Nephron progenitor cell (in vitro differentiated cells): ENCODE measurements at regions not wholly inside any gene's neighbourhood (a gene's known extent, or its start where the extent isn't known, plus 50 kb on each side); places are given as distances from the start of the nearest gene placed in this dataset.

Source experiments
- DNase-seq: peaks from one replicate; pipeline ENCODE4 v3.0.0; 2021
- H3K27ac Mint-ChIP-seq: 2 replicates; pipeline ENCODE4 v1.8.0; 2021; ENCODE audit warnings: mild to moderate bottlenecking, moderate library complexity, mixed read lengths
- H3K27me3 Mint-ChIP-seq: 2 replicates; pipeline ENCODE4 v1.8.0; 2021; ENCODE audit warnings: mild to moderate bottlenecking, low read depth, mixed read lengths; ENCODE audit not compliant: poor library complexity
- H3K36me3 Mint-ChIP-seq: 2 replicates; pipeline ENCODE4 v1.8.0; 2021; ENCODE audit warnings: low read depth, mixed read lengths
- H3K4me1 Mint-ChIP-seq: 2 replicates; pipeline ENCODE4 v1.8.0; 2021; ENCODE audit warnings: mixed read lengths
- H3K4me3 Mint-ChIP-seq: 2 replicates; pipeline ENCODE4 v1.8.0; 2021; ENCODE audit warnings: mild to moderate bottlenecking, moderate library complexity, mixed read lengths
- H3K9me3 Mint-ChIP-seq: 2 replicates; pipeline ENCODE4 v1.8.0; 2021; ENCODE audit warnings: mild to moderate bottlenecking, moderate library complexity, mixed read lengths
- TF ChIP-seq, protein P1 (sequence below): fragments of 200-600 bp; sonication (generic); IDR thresholded peaks from 2 replicates; pipeline ENCODE4 v1.5.0; 2021; ENCODE audit warnings: antibody characterized with exemption

DNA sequence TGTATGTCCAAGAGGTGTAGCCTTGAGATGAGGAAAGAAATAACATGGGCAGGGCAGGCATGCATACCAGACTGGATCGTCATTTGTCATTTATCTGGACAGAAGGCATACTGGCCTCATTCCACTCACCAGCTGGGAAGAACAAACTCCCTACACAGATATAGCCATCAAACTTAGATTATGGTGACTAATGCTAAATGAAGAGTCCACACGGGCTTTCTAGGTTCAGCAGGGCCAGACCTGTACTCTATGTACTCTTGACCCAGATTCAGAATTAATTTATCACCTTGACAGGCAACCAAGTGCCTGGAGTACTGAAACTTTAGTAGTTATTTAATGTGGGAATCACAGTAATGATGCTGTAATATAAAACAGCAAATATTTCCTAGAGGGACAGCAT lies 164.3 kb upstream of the IL12A start:
- Mint-ChIP-seq H3K4me3 (no peak overlapping the region), H3K27ac (no peak overlapping the region), H3K27me3 (peaks cover 3% of the 10 kb centered on the region), H3K36me3 (no peaks in the 10 kb centered on the region), H3K4me1 (peaks cover 53% of the 10 kb centered on the region), H3K9me3 (no peaks in the 10 kb centered on the region)
- TF ChIP-seq, protein P1, sequence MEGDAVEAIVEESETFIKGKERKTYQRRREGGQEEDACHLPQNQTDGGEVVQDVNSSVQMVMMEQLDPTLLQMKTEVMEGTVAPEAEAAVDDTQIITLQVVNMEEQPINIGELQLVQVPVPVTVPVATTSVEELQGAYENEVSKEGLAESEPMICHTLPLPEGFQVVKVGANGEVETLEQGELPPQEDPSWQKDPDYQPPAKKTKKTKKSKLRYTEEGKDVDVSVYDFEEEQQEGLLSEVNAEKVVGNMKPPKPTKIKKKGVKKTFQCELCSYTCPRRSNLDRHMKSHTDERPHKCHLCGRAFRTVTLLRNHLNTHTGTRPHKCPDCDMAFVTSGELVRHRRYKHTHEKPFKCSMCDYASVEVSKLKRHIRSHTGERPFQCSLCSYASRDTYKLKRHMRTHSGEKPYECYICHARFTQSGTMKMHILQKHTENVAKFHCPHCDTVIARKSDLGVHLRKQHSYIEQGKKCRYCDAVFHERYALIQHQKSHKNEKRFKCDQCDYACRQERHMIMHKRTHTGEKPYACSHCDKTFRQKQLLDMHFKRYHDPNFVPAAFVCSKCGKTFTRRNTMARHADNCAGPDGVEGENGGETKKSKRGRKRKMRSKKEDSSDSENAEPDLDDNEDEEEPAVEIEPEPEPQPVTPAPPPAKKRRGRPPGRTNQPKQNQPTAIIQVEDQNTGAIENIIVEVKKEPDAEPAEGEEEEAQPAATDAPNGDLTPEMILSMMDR, result no peak
- no peak for DNase-seq

DNA sequence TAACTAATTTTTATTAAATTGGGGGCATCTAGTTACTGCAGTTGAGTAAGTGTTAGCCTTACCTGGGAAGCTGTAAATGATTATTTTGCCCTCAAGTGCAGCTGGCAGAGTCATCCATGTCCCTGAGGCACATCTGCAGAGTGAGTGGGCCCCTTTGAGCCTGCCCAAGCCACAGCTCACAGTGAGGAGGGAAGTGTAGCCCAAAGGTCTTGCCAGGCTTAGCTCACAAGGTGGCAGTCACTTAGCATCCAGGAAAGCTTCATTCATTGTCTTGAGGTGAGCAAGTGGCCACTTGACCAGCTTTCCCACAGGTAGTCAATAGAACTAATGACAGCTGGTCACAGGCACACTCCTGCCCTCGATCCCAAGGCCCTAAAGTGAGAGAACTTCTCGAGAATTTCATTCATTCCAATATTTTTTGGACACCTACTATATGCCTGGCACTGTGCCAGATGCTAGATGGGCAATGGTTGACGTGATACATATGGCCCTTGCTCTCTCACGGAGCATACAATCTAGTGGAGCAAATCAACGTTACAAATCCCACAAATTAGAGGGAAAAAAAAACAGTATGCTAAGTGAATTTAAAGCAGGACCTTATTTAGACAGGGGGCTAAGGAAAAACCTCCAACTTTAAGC lies 163.3 kb upstream of the IL12A start:
- H3K9me3 Mint-ChIP-seq, result no peaks in the 10 kb centered on the region
- no peak overlapping the region for H3K4me3 Mint-ChIP-seq
- no peak for DNase-seq
- H3K36me3 Mint-ChIP-seq, result no peaks in the 10 kb centered on the region
- H3K27ac Mint-ChIP-seq, result no peak overlapping the region
- H3K4me1 Mint-ChIP-seq, result peaks cover 54% of the 10 kb centered on the region
- peaks cover 3% of the 10 kb centered on the region for H3K27me3 Mint-ChIP-seq
- TF ChIP-seq, protein P1, result no peak

DNA sequence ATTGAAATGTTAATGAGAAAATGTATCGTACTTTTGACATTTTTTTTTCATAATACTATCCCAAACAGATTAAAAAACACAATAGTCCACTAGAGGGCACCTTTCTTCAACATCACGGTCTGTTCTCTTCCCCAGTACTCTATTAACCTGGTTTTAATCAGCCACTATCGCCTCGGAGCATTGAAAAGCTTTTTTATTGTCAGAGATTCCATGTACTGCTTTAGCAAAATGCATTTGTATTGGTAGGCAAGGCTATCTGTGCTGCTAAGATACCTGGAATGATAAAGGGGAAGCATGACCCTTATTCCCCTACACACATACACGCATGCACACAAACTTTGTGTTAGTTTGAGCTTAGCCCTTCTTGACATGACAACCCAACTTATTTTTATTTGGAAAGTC lies 160.1 kb upstream of the IL12A start:
- TF ChIP-seq, protein P1, result peak; percentile 57
- Mint-ChIP-seq H3K4me3 (no peak overlapping the region), H3K27ac (no peak overlapping the region), H3K36me3 (no peaks in the 10 kb centered on the region), H3K4me1 (peaks cover 29% of the 10 kb centered on the region), H3K27me3 (no peaks in the 10 kb centered on the region), H3K9me3 (no peaks in the 10 kb centered on the region)
- no peak for DNase-seq

DNA sequence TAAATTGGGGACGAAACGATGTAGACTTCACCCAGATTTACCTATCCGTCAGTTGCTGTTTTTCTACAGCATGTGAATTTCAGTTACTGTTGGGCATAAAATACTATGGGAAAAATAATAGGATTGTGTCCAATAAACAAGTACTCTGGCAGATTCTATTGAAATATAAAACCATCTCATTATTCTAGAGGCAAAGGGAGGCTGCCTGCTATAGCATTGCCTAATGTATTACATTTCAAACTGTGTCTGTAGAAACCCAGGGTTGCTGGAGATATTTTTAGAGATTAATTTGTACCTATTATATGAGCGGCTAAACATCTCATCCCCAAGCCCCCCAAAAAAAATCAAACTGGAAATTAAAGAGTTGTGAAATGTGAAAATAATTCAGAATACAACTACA lies 159.6 kb upstream of the IL12A start:
- Mint-ChIP-seq H3K27me3 (no peaks in the 10 kb centered on the region), H3K27ac (no peak overlapping the region), H3K4me1 (peaks cover 24% of the 10 kb centered on the region), H3K9me3 (no peaks in the 10 kb centered on the region), H3K36me3 (no peaks in the 10 kb centered on the region), H3K4me3 (no peak overlapping the region)
- TF ChIP-seq, protein P1, result no peak
- no peak for DNase-seq

DNA sequence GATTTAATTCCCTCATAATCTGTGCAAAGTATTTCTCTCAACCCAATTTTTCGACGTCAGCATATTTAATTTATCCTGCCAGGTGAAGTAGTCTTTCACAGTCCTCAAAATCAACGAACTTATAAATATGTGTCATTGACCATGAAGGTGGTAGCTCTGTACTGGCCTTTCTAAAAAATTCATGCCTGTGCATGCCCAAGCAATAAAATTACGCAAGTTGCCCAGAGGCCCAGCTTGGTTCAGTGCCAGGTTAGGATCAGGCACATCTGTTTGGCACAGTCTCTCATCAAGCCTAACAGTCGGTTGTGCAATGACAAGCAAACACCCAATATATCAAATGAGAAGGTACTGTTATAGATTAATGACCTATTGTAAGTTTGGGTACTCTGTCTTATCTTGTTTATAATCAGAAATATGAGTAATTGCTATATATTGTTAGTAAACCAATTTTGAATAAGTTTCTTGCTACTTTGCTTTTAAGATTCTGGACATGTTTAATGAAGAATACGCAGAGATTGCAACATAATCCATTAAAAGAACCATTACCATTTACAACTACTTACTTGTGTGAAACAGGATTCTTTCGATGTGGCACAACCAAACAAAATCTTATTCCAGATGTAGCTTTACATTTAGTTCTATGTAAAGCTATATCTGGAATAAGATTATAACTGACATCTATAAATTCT lies 159.0 kb upstream of the IL12A start:
- TF ChIP-seq, protein P1, result no peak
- no peak overlapping the region for H3K27ac Mint-ChIP-seq
- H3K27me3 Mint-ChIP-seq, result no peaks in the 10 kb centered on the region
- H3K4me3 Mint-ChIP-seq, result no peak overlapping the region
- no peak for DNase-seq
- no peaks in the 10 kb centered on the region for H3K9me3 Mint-ChIP-seq
- H3K4me1 Mint-ChIP-seq, result peaks cover 17% of the 10 kb centered on the region
- no peaks in the 10 kb centered on the region for H3K36me3 Mint-ChIP-seq
